Activated naive CD4-positive, alpha-beta T cell treated with anti-CD3 and anti-CD28 coated beads for 36 hours (primary cell): ENCODE measurements at regions not wholly inside any gene's neighbourhood (a gene's known extent, or its start where the extent isn't known, plus 50 kb on each side); places are given as distances from the start of the nearest gene placed in this dataset.
"Not testable (repeated sequence)": the region's sequence is repeated elsewhere in the genome, so short reads cannot be mapped to it uniquely, and the experiment has no call there.

ENCODE experiments used
- CTCF ChIA-PET: fragments of 350-600 bp; sonication (Branson Sonifier 250); formaldehyde crosslinking; loops from one replicate; lab custom pipeline; 2021; ENCODE audit warnings: antibody characterized with exemption; lab: Charles Lee
- DNase-seq: peaks from one replicate; pipeline ENCODE4 v3.0.0-alpha.2; 2020
- H3K27ac Mint-ChIP-seq: one replicate; pipeline ENCODE4 v1.8.0; 2021; ENCODE audit warnings: mild to moderate bottlenecking, mixed read lengths
- H3K27me3 Mint-ChIP-seq: one replicate; pipeline ENCODE4 v1.8.0; 2021; ENCODE audit warnings: low read depth, mixed read lengths
- H3K36me3 Mint-ChIP-seq: one replicate; pipeline ENCODE4 v1.8.0; 2021; ENCODE audit warnings: low read depth, mixed read lengths
- H3K4me1 Mint-ChIP-seq: one replicate; pipeline ENCODE4 v1.8.0; 2021; ENCODE audit warnings: low read depth, mixed read lengths
- H3K4me3 Mint-ChIP-seq: one replicate; pipeline ENCODE4 v1.8.0; 2021; ENCODE audit warnings: mild to moderate bottlenecking, moderate library complexity, mixed read lengths
- H3K9me3 Mint-ChIP-seq: one replicate; pipeline ENCODE4 v1.8.0; 2021; ENCODE audit warnings: mixed read lengths
- intact Hi-C: fragments of 100-400 bp; cut with micrococcal nuclease; formaldehyde crosslinking; loops from one replicate; pipeline ENCODE4 v1.15.1; 2023

DNA sequence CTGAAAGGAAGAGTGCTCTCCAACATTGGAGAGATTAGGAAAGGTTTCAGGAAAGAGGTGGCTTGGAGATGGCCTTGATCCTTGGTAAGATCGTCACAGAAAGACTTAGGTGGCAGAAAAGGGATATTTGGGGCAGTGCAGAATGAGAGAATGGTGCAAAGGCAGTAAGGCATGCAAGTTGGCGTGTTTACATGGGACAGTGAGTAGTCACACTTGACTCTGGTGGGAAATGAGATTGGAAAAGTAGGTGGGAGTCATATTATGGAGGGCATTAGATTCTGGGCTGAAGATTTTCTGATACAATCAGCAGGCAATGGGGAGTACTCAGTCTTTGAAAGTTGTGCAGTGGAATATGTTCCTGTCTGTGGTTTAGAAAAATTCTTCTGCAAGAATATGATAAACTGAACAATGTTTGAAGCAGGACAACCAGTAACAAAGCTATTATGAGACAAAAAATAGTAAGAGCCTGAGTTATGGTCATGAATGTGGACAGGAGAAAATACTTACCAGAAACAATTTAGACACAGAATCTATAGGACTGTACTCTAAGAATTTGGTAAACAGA, 76.2 kb upstream of the ANKRD55 start:
- no peaks in the 10 kb centered on the region for H3K36me3 Mint-ChIP-seq
- H3K9me3 Mint-ChIP-seq = peaks cover 13% of the 10 kb centered on the region
- intact Hi-C loops = no loop called here
- no peak overlapping the region for H3K27ac Mint-ChIP-seq
- H3K27me3 Mint-ChIP-seq = no peaks in the 10 kb centered on the region
- H3K4me1 Mint-ChIP-seq = peaks cover 23% of the 10 kb centered on the region
- no peak overlapping the region for H3K4me3 Mint-ChIP-seq
- CTCF ChIA-PET = interaction anchor here (1.5 kb wide), 1 partner anchor 20 kb away, joined by 3 read pairs; no protein-coding TSS in a partner anchor
- DNase-seq = no peak

DNA sequence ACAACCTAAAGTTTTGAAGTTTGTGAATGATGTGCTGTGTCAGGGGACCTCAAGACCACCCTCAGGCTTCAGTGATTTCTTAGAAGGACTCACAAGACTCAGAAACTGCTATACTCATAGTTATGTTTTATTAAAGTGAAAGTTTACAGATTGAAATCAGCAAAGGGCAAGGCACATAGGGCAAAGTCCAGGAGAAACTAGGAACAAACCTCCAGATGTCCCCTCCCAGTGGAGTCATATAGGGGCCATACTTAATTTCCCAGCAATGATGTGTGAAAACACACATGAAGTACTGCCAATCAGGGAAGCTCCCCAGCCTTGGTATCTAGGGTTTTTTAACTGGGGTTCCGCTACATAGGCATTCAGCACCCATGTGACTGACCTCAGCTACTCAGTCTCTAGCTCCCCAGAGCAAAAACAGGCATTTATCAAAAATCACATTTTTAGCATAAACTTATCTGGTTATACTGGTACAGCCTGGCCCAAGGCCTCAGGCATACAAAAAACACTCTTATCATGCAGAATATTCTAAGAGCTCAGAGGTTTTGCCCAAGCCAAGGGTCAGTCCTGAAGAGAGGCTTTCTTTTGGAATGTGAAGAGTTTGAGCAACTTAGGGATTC, 74.7 kb upstream of the ANKRD55 start:
- CTCF ChIA-PET = interaction anchor here (0.7 kb wide), 1 partner anchor 119 kb away, joined by 3 read pairs; no protein-coding TSS in a partner anchor
- H3K27ac Mint-ChIP-seq = no peak overlapping the region
- H3K4me3 Mint-ChIP-seq = no peak overlapping the region
- peaks cover 13% of the 10 kb centered on the region for H3K9me3 Mint-ChIP-seq
- H3K4me1 Mint-ChIP-seq = peaks cover 10% of the 10 kb centered on the region
- no peaks in the 10 kb centered on the region for H3K27me3 Mint-ChIP-seq
- intact Hi-C loops = no loop called here
- DNase-seq = no peak
- no peaks in the 10 kb centered on the region for H3K36me3 Mint-ChIP-seq

DNA sequence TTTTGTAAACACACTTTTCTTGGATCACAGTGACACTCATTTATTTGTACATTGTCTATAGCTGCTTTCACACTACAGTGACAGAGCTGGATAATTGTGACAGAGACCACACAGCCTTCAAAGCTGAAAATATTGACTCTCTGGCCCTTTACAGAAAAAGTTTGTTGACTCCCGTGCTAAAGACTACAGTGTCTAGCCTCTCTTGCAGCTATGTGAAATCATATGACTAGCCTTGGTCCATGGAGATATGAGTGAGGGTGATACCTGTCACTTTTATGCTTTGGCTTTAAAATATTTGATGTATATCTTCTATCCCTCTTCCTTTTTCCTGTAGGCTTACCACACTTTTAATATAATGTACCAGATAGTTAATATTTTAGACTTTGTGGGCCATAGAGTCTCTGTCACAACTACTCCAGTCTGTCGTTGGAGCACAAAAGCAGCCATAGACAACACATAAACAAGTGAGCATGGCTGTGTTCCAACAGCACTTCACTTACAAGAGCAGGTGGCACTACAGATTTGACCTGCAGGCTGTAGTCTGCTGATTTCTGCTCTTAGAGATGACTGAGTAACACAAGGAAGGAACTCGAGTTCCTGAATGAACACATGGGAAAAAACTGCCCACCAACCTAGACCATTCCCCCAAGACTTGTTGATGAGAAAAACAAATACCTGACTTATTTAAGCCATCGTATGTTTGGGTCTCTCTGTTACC, 73.5 kb upstream of the ANKRD55 start:
- Mint-ChIP-seq H3K4me3 (no peak overlapping the region), H3K27ac (no peak overlapping the region), H3K27me3 (no peaks in the 10 kb centered on the region), H3K36me3 (no peaks in the 10 kb centered on the region), H3K4me1 (peaks cover under 1% of the 10 kb centered on the region), H3K9me3 (peaks cover 13% of the 10 kb centered on the region)
- no peak for DNase-seq
- intact Hi-C loops = no loop called here
- CTCF ChIA-PET = no interaction called here

DNA sequence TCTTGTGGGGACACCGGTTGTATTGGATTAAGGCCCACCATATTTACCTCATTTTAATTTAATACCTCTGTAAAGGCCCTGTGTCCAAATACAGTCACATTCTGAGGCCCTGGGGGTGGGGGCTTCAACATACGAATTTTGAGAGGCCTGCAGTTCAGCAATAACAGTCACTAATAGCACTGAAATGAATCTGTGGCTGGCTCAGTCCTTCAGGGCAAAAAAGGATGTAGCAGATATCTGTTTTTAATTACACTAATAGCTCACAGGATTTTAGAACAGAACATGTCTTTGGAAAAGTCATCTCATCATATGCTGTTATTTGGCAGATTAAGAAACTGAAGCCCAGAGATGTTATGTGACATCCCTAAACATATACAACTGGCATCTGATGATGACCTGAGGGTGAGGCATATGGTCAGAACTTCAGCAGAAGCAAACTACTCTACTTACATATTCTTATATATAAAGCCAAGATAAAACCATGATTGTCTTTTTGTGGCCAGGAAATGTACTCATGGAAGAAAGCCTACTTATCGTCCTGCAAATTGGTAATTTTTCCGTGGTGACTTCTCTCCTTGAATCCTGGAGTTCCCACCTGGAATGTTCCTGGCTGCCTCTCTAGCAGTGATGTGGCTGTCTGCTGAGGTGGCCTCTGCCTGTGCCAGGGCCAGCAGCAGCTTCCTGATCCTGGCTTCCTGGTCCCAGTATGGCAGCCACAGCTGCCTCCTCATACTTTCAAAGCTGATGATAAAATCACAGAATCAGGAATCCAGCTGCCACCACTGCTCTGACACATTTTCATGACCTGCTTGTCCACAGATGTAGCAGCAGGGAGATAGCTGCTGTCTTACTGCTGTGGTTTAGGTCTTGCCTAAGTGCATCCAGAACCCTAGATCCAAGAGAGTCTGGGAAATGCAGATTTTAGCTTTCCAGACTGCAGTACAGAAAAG, 72.1 kb upstream of the ANKRD55 start:
- Mint-ChIP-seq H3K9me3 (peaks cover 13% of the 10 kb centered on the region), H3K36me3 (no peaks in the 10 kb centered on the region), H3K4me3 (no peak overlapping the region), H3K4me1 (no peaks in the 10 kb centered on the region), H3K27ac (no peak overlapping the region), H3K27me3 (no peaks in the 10 kb centered on the region)
- no peak for DNase-seq
- intact Hi-C loops = no loop called here
- CTCF ChIA-PET = interaction anchor here (0.6 to 0.7 kb wide), 2 partner anchors 121 to 1783 kb away, joined by 3 to 4 read pairs; no protein-coding TSS in a partner anchor

DNA sequence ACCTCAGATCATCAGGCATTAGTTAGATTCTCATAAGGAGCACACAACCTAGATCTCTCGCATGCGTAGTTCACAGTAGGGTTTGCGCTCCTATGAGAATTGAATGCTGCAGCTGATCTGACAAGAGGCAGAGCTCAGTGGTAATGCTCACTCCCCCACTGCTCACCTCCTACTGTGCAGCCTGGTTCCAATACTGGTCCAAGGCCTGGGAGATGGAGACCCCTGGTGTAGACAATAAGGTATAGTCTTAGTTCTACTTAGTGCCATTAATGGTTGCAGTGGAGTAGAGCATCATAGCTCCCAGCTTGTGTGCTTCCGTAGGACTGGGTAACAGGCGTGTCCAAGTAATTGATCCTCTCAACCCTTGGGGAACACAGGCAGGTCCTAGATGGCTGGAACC, 70.4 kb upstream of the ANKRD55 start:
- Mint-ChIP-seq H3K4me1 (no peaks in the 10 kb centered on the region), H3K9me3 (peaks cover 13% of the 10 kb centered on the region), H3K4me3 (no peak overlapping the region), H3K36me3 (no peaks in the 10 kb centered on the region), H3K27ac (no peak overlapping the region), H3K27me3 (no peaks in the 10 kb centered on the region)
- CTCF ChIA-PET = interaction anchor here (1.0 to 1.6 kb wide), 2 partner anchors 32 to 39 kb away, joined by 3 to 4 read pairs; no protein-coding TSS in a partner anchor
- intact Hi-C loops = no loop called here
- no peak for DNase-seq

DNA sequence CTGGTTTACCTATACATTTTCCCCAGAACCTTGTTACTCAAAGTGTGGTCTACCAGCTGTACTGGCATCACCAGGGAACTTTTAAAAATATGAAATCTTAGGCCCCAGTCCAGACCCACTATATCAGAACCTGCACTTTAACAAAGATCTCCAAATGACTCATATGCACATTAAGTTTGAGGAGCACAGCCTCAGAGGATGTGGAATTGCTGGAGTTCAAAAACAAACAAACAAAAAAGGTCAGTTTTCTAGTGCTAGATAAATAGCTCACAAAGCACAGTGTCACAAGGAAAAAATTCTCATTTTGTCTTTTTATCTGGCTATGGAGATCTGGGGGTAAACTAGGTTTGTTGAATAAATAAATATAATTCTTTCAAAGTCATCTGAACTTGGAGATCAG, 68.9 kb upstream of the ANKRD55 start:
- H3K9me3 Mint-ChIP-seq = peaks cover 13% of the 10 kb centered on the region
- CTCF ChIA-PET = no interaction called here
- H3K27ac Mint-ChIP-seq = no peak overlapping the region
- H3K4me3 Mint-ChIP-seq = no peak overlapping the region
- intact Hi-C loops = no loop called here
- no peak for DNase-seq
- H3K36me3 Mint-ChIP-seq = no peaks in the 10 kb centered on the region
- no peaks in the 10 kb centered on the region for H3K27me3 Mint-ChIP-seq
- H3K4me1 Mint-ChIP-seq = peaks cover 6% of the 10 kb centered on the region

DNA sequence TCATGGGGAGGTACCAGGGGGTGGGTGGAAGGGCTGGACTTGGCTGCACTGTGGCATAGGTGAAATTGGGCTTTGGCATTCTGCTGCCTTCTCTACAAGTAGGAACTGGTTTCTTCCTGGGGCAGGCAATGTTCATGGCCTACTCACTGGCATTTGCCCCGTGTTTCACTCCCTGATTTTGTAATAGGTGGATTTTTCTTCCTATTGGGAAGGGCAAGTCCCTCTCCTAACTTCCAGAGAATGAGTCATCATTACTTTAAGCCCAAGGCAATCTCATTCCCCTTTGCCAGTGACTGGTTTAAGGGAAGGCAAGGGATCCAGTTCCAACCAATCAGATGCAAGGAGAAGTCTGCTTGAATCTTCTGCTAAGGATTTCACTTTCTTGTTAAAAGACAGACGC, 67.9 kb upstream of the ANKRD55 start:
- H3K4me3 Mint-ChIP-seq = no peak overlapping the region
- CTCF ChIA-PET = no interaction called here
- H3K9me3 Mint-ChIP-seq = peaks cover 4% of the 10 kb centered on the region
- H3K4me1 Mint-ChIP-seq = peaks cover 6% of the 10 kb centered on the region
- H3K36me3 Mint-ChIP-seq = no peaks in the 10 kb centered on the region
- H3K27ac Mint-ChIP-seq = no peak overlapping the region
- intact Hi-C loops = no loop called here
- DNase-seq = no peak
- H3K27me3 Mint-ChIP-seq = no peaks in the 10 kb centered on the region

DNA sequence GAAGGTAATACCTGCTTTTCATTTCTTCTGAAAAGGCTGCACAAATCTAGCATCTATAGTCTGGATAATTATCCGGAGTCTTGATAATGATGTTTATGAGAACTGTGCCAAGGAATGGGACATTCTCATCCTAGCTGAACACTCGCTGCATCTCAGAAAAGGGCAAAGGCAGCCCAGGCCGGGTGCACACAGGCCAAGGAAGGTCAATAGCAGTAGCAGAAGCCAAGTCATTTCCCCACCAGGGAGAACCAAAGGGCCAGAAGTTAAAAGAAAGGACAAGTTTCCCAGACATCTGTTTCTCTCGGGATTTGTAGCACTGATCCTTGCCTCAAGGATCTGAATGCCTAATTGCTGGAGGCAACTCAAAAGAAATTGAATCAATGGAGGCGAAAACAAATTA, 66.1 kb upstream of the ANKRD55 start:
- no peaks in the 10 kb centered on the region for H3K36me3 Mint-ChIP-seq
- DNase-seq = no peak
- intact Hi-C loops = no loop called here
- CTCF ChIA-PET = no interaction called here
- no peak overlapping the region for H3K27ac Mint-ChIP-seq
- no peak overlapping the region for H3K4me3 Mint-ChIP-seq
- H3K9me3 Mint-ChIP-seq = no peaks in the 10 kb centered on the region
- H3K27me3 Mint-ChIP-seq = no peaks in the 10 kb centered on the region
- H3K4me1 Mint-ChIP-seq = peaks cover 6% of the 10 kb centered on the region

DNA sequence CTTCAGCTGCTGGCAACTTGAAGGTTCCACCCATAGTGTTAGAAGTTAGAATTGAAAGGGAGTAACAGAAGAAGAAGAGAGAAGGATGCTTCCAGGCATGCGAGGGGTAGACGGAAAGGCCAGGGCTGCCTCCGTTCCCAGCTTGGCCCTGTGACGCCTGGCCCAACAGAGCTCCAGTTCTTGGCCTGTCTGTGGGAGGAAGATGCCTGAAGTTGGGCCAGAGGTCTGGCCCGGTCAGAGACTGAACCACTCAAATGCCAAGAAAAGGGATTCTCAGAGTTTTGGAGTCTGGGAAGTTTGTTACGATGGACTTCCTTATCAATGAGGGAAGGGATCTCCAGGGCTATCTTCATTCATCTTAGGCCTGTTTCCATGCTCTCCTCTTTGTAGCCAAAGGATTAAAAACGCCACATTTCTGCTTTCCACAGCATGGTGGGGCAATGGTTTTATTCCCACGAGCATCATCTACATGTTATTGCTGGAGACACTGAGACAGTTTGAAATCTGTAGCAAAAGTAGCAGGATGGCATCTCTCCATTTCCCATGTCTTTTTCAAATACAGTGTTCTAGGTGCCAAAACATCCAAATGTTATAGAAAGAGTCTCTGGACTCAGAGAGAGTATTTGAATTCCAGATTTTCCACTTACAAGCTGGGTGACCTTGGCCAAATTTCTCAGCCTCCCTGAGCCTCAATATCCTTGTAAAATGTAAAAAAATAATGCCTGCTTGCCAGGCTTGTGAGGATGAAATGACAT, 65.4 kb upstream of the ANKRD55 start:
- H3K27ac Mint-ChIP-seq = no peak overlapping the region
- intact Hi-C loops = no loop called here
- no peak overlapping the region for H3K4me3 Mint-ChIP-seq
- CTCF ChIA-PET = no interaction called here
- H3K36me3 Mint-ChIP-seq = no peaks in the 10 kb centered on the region
- peaks cover 6% of the 10 kb centered on the region for H3K4me1 Mint-ChIP-seq
- no peaks in the 10 kb centered on the region for H3K27me3 Mint-ChIP-seq
- H3K9me3 Mint-ChIP-seq = no peaks in the 10 kb centered on the region
- no peak for DNase-seq

DNA sequence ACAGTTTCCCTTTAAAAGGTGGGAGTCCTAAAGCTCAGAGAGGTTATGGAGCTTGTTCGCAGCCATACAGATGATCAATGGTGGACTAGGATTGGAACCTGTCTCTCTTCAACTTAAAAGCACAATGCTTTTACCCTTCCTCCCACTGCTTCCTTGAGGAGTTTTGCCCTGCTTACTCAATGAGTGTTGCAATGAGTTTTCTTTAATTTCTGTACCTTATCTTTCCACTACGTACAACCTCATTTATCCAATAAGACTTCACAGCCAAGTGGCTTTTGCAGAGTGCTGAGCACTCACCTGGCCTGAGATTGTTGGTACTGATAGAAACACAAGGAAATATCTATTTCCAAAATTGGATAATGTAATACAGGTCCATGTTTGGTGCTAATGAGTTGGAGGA, 64.7 kb upstream of the ANKRD55 start:
- no peak for DNase-seq
- Mint-ChIP-seq H3K27ac (no peak overlapping the region), H3K36me3 (no peaks in the 10 kb centered on the region), H3K4me3 (no peak overlapping the region), H3K4me1 (peaks cover 6% of the 10 kb centered on the region), H3K9me3 (no peaks in the 10 kb centered on the region), H3K27me3 (no peaks in the 10 kb centered on the region)
- CTCF ChIA-PET = interaction anchor here (0.6 kb wide), 1 partner anchor 179 kb away, joined by 5 read pairs; no protein-coding TSS in a partner anchor
- intact Hi-C loops = no loop called here

DNA sequence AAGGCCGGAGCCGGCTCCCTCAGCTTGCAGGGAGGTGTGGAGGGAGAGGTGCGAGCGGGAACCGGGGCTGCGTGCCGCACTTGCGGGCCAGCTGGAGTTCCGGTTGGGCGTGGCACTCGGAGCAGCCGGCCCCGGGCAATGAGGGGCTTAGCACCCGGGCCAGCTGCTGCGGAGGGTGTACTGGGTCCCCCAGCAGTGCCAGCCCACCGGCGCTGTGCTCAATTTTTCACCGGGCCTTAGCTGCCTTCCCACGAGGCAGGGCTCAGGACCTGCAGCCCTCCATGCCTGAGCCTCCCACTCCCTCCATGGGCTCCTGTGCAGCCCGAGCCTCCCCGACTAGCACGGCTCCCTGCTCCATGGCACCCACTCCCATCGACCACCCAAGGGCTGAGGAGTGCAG, 62.2 kb upstream of the ANKRD55 start:
- H3K27ac Mint-ChIP-seq, H3K36me3 Mint-ChIP-seq, intact Hi-C loops, H3K27me3 Mint-ChIP-seq, DNase-seq, H3K9me3 Mint-ChIP-seq, H3K4me3 Mint-ChIP-seq: not testable (repeated sequence)
- CTCF ChIA-PET = interaction anchor here (0.9 kb wide), 1 partner anchor 15 kb away, joined by 3 read pairs; no protein-coding TSS in a partner anchor
- peaks cover 12% of the 10 kb centered on the region for H3K4me1 Mint-ChIP-seq
